ENCODE measurements at regions not wholly inside any gene's neighbourhood (a gene's known extent, or its start where the extent isn't known, plus 50 kb on each side); places are given as distances from the start of the nearest gene placed in this dataset.

DNA sequence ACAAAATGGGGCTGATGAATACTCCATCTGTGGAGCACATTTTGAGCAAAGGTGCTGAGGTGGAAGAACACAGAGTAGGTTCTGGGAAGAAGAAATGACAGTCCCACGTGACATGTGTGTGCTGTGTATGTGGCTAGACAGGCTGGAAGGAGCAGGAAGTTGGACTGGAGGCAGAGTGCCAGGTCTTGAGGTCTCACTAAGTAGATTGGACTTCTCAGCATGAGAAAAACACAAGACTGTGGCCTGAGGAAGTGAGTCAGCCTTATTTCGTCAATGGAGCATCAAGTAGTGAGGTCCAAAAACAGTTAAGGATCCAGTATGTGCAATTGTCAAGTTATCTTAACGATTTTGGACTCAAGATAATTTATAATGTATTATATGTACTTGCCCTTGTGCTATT lies 736.5 kb downstream of the KCNJ2 start:
- no peaks in the 10 kb centered on the region for H3K36me3 Mint-ChIP-seq (ENCODE audit: unreplicated experiment)
- DNase-seq, result no peak
- no peak overlapping the region for H3K4me3 Mint-ChIP-seq (ENCODE audit: unreplicated experiment)
- H3K27me3 Mint-ChIP-seq (ENCODE audit: unreplicated experiment), result no peaks in the 10 kb centered on the region
- no peaks in the 10 kb centered on the region for H3K4me1 Mint-ChIP-seq (ENCODE audit: low read depth, unreplicated experiment)
- H3K9me3 Mint-ChIP-seq (ENCODE audit: unreplicated experiment), result no peaks in the 10 kb centered on the region
- no peak overlapping the region for H3K27ac Mint-ChIP-seq (ENCODE audit: unreplicated experiment)
- TF ChIP-seq, protein P1, sequence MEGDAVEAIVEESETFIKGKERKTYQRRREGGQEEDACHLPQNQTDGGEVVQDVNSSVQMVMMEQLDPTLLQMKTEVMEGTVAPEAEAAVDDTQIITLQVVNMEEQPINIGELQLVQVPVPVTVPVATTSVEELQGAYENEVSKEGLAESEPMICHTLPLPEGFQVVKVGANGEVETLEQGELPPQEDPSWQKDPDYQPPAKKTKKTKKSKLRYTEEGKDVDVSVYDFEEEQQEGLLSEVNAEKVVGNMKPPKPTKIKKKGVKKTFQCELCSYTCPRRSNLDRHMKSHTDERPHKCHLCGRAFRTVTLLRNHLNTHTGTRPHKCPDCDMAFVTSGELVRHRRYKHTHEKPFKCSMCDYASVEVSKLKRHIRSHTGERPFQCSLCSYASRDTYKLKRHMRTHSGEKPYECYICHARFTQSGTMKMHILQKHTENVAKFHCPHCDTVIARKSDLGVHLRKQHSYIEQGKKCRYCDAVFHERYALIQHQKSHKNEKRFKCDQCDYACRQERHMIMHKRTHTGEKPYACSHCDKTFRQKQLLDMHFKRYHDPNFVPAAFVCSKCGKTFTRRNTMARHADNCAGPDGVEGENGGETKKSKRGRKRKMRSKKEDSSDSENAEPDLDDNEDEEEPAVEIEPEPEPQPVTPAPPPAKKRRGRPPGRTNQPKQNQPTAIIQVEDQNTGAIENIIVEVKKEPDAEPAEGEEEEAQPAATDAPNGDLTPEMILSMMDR (IDR thresholded peaks at IDR 0.05; ENCODE audit: partially characterized antibody, unreplicated experiment), result no peak

DNA sequence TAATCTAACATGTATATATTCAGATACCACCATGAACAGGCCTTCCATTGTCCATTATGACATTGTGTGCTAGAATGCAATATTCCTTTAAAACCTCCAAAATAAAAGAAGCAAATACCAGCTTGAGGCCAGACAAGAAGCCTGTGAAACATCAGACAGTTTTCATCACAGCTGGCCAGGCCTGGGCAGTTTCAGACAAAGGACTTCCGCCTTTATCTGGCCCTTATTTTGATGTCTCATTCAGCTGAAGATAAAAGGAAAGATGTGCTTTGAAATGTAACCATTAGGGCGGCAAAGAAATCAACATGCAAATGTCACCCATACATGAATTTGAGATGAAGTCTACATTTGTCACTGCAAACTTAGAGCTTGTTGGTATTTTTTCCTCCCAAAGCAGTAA lies 737.5 kb downstream of the KCNJ2 start:
- Mint-ChIP-seq H3K9me3 (ENCODE audit: unreplicated experiment) (peaks cover 2% of the 10 kb centered on the region), H3K4me1 (ENCODE audit: low read depth, unreplicated experiment) (no peaks in the 10 kb centered on the region), H3K27ac (ENCODE audit: unreplicated experiment) (no peak overlapping the region), H3K36me3 (ENCODE audit: unreplicated experiment) (no peaks in the 10 kb centered on the region), H3K27me3 (ENCODE audit: unreplicated experiment) (no peaks in the 10 kb centered on the region), H3K4me3 (ENCODE audit: unreplicated experiment) (no peak overlapping the region)
- no peak for DNase-seq
- TF ChIP-seq, protein P1 (IDR thresholded peaks at IDR 0.05; ENCODE audit: partially characterized antibody, unreplicated experiment), result no peak

DNA sequence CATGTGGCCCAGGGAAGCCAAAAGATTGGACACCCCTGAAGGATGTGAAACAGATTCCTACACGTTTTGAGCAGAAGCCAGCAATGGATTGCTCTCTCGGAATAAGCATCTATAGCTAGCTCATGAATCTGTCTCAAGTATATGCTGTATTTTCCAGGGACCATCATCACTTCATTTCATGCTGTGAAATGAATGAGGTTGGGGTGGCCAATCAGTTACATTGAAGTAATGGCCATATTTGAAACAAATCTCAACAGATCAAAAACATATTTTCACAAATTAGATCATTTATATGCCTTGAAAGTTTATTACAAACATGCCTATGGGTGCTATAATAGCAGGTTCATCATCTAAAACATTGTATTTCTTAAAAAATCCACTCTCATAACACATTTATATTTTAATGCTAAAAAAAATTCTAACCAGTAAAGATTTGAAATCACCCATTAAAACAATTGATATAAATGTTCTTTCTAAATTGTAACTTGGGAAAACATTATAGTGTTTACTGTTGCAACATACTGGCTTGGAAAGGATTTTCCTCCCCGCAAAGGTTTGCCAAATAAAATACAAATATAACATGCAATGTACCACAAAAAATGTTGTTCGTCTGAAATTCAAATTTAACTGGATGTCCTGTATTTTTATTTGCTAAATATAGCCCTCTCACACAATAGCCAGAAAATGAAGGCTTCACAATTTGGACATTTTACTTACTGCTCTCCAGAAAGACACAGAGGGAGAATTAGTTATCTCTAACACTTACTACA lies 743.6 kb downstream of the KCNJ2 start:
- Mint-ChIP-seq H3K36me3 (ENCODE audit: unreplicated experiment) (peaks cover 10% of the 10 kb centered on the region), H3K4me1 (ENCODE audit: low read depth, unreplicated experiment) (no peaks in the 10 kb centered on the region), H3K27me3 (ENCODE audit: unreplicated experiment) (no peaks in the 10 kb centered on the region), H3K27ac (ENCODE audit: unreplicated experiment) (no peak overlapping the region), H3K9me3 (ENCODE audit: unreplicated experiment) (peaks cover 2% of the 10 kb centered on the region), H3K4me3 (ENCODE audit: unreplicated experiment) (no peak overlapping the region)
- TF ChIP-seq, protein P1 (IDR thresholded peaks at IDR 0.05; ENCODE audit: partially characterized antibody, unreplicated experiment), result no peak
- DNase-seq, result no peak

DNA sequence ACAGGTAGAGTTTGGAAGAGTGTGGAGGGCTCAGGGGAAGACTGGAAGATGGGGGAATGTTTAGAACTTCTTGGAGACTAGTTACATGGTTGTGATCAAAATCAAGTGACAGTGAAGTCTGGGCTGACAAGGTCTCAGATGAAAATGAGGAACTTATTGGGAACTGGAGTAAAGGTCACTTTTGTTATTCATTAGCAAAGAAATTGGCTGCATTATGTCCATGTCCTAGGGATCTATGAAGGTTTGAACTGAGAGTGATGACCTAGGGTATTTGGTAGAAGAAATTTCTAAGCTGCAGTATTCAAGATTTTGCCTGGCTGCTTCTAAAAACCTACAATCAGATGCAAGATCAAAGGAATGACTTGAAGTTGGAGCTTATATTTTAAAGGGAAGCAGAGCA lies 747.1 kb downstream of the KCNJ2 start:
- DNase-seq, result no peak
- no peak overlapping the region for H3K4me3 Mint-ChIP-seq (ENCODE audit: unreplicated experiment)
- H3K4me1 Mint-ChIP-seq (ENCODE audit: low read depth, unreplicated experiment), result no peaks in the 10 kb centered on the region
- peaks cover 16% of the 10 kb centered on the region for H3K36me3 Mint-ChIP-seq (ENCODE audit: unreplicated experiment)
- TF ChIP-seq, protein P1 (IDR thresholded peaks at IDR 0.05; ENCODE audit: partially characterized antibody, unreplicated experiment), result no peak
- no peaks in the 10 kb centered on the region for H3K9me3 Mint-ChIP-seq (ENCODE audit: unreplicated experiment)
- no peaks in the 10 kb centered on the region for H3K27me3 Mint-ChIP-seq (ENCODE audit: unreplicated experiment)
- H3K27ac Mint-ChIP-seq (ENCODE audit: unreplicated experiment), result no peak overlapping the region

DNA sequence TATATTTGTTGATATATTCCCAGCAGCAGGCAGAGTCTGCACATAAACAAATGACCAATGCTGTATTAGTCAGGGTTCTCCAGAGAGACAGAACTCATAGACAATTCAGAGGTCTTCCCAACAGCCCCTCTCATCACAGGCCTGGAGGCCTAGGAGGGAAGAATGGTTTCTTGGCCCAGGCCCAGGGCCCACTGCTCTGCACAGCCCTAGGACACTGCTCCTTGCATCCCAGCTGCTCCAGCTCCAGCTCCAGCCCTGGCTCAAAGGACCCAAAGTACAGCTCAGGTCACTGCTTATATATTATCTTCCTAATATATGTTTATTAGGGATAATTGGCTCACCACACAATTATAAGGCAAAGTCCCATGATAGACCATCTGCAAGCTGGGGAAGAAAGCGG lies 749.9 kb downstream of the KCNJ2 start:
- Mint-ChIP-seq H3K4me3 (ENCODE audit: unreplicated experiment) (no peak overlapping the region), H3K27me3 (ENCODE audit: unreplicated experiment) (no peaks in the 10 kb centered on the region), H3K27ac (ENCODE audit: unreplicated experiment) (no peak overlapping the region), H3K4me1 (ENCODE audit: low read depth, unreplicated experiment) (no peaks in the 10 kb centered on the region), H3K36me3 (ENCODE audit: unreplicated experiment) (peaks cover 16% of the 10 kb centered on the region), H3K9me3 (ENCODE audit: unreplicated experiment) (no peaks in the 10 kb centered on the region)
- TF ChIP-seq, protein P1 (IDR thresholded peaks at IDR 0.05; ENCODE audit: partially characterized antibody, unreplicated experiment), result no peak
- DNase-seq, result no peak

All from glutamatergic neuron (in vitro differentiated cells).